Thoracic aorta (tissue), 2 donors: ENCODE measurements at regions not wholly inside any gene's neighbourhood (a gene's known extent, or its start where the extent isn't known, plus 50 kb on each side); places are given as distances from the start of the nearest gene placed in this dataset.
"Not testable (repeated sequence)": the region's sequence is repeated elsewhere in the genome, so short reads cannot be mapped to it uniquely, and the experiment has no call there.

Experiments
- ATAC-seq: fragments of 150-250 bp; one replicate; pipeline ENCODE4 v1.8.0; 2017; ENCODE audit warnings: low read depth; ENCODE audit not compliant: insufficient number of reproducible peaks, low FRiP score
- DNase-seq: peaks from one replicate; pipeline ENCODE4 v3.0.0-alpha.2; 2020; ENCODE audit warnings: low spot score
- H3K27ac ChIP-seq, 2 donors: fragments of 200-600 bp; sonication (generic); 1 replicate in 1 of 2; 2 replicates in 1 of 2; pipeline ENCODE4 v1.5.1; 2016; ENCODE audit warnings: mild to moderate bottlenecking in 2 of 2, moderate library complexity in 2 of 2
- H3K27me3 ChIP-seq: fragments of 200-600 bp; sonication (generic); replicated peaks from 2 replicates; pipeline ENCODE4 v1.6.0; 2016; ENCODE audit warnings: mild to moderate bottlenecking; ENCODE audit not compliant: insufficient read depth
- H3K36me3 ChIP-seq: fragments of 200-600 bp; sonication (generic); one replicate; pipeline ENCODE4 v1.5.1; 2016
- H3K4me1 ChIP-seq, 2 donors: fragments of 200-600 bp; sonication (generic); 1 replicate in 1 of 2; 2 replicates in 1 of 2; pipeline versions ENCODE4 v1.5.1 to v1.6.0; 2016; ENCODE audit warnings: low read depth in 2 of 2, mild to moderate bottlenecking in 1 of 2; ENCODE audit not compliant: control insufficient read depth in 1 of 2
- H3K4me3 ChIP-seq: fragments of 200-600 bp; sonication (generic); 2 replicates; pipeline ENCODE4 v1.5.1; 2016; ENCODE audit warnings: mild to moderate bottlenecking
- H3K9me3 ChIP-seq: fragments of 200-600 bp; sonication (generic); 2 replicates; pipeline ENCODE4 v1.5.1; 2016
- TF ChIP-seq, protein P1 (sequence below): fragments of 200-600 bp; sonication (generic); IDR thresholded peaks from one replicate; pipeline ENCODE4 v1.5.1; 2019; ENCODE audit warnings: antibody characterized with exemption

DNA sequence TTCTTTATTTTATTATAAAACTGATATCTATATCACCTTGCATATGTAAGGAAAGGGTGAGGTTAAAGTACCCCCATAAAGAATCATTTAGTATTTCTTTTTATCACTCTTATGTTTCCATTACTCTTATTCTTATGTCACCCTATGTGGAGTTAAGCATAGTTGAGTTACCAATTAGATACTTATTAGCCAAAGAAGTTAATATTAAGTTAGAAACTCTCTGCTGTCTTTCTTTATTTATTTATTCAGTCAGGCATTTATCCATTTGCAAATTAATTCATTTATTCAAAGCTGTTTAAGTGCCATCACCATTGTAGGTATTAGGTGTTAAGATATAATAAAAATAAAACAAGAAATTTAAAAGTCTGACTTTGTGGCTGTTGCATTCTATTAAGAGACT is 1279.1 kb upstream of the CITED2 start:
- Histone ChIP-seq H3K27ac (no peak overlapping the region), H3K36me3 (no peaks in the 10 kb centered on the region), H3K9me3 (no peaks in the 10 kb centered on the region), H3K4me3 (no peak overlapping the region), H3K27me3 (no peaks in the 10 kb centered on the region), H3K4me1 (no peaks in the 10 kb centered on the region)
- ATAC-seq (no peak), DNase-seq (no peak)
- TF ChIP-seq, protein P1, sequence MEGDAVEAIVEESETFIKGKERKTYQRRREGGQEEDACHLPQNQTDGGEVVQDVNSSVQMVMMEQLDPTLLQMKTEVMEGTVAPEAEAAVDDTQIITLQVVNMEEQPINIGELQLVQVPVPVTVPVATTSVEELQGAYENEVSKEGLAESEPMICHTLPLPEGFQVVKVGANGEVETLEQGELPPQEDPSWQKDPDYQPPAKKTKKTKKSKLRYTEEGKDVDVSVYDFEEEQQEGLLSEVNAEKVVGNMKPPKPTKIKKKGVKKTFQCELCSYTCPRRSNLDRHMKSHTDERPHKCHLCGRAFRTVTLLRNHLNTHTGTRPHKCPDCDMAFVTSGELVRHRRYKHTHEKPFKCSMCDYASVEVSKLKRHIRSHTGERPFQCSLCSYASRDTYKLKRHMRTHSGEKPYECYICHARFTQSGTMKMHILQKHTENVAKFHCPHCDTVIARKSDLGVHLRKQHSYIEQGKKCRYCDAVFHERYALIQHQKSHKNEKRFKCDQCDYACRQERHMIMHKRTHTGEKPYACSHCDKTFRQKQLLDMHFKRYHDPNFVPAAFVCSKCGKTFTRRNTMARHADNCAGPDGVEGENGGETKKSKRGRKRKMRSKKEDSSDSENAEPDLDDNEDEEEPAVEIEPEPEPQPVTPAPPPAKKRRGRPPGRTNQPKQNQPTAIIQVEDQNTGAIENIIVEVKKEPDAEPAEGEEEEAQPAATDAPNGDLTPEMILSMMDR = no peak

DNA sequence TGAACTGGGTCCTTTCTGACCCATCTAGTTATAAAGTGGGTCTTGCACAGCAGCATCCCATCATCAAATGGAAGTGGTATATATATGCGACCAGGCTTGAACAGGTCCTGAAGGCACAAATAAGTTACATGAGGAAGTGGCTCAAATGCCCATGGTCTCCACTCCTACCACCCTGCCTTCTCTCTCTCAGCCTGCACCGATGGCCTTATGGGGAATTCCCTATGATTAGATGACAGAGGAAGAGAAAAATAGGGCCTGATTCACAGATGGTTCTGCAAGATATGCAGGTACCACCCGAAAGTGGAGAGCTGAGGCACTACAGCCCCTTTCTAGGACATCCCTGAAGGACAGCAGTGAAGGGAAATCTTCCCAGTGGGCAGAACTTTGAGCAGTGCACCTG is 1275.1 kb upstream of the CITED2 start:
- H3K36me3 ChIP-seq, DNase-seq, H3K4me3 ChIP-seq, H3K4me1 ChIP-seq, H3K27me3 ChIP-seq, ATAC-seq, H3K9me3 ChIP-seq, H3K27ac ChIP-seq: not testable (repeated sequence)

DNA sequence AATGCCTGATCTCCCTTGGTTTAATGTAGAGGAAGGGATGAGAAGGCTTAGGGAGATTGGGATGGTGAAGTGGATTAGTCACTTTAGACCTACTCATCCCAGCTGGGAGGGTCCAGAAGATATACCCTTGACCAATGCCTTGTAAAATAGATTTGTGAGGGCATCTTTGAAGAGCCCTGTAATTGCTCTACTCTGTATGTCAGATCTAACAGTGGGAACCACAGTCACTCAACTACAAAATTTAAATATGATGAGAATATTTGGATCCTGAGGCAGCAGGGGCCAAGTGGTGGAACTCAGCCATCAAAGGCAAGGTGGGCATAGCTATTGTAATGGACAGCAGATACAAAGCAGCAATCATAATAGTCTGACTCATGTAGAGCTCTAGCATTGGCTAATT is 1272.9 kb upstream of the CITED2 start:
- H3K4me3 ChIP-seq, H3K4me1 ChIP-seq, DNase-seq, H3K36me3 ChIP-seq, ATAC-seq, H3K27me3 ChIP-seq, H3K27ac ChIP-seq, H3K9me3 ChIP-seq: not testable (repeated sequence)

DNA sequence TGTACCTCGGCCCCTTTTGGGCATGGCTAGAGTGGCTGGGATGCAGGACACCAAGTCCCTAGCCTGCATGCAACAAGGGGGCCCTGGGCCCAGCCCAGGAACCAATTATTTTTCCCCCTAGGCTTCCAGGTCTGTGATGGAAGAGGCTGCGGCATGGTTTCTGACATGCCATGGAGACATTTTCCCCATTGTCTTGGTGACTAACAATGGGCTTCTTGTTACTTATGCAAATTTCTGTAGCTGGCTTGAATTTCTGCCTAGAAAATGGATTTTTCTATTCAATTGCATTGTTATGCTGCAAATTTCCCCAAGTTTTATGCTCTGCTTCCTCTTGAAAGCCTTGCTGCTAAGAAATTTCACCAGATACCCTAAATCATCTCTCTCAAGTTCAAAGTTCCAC is 1269.6 kb upstream of the CITED2 start:
- no peak for ATAC-seq
- no peak for DNase-seq
- Histone ChIP-seq H3K4me1 (no peaks in the 10 kb centered on the region), H3K27me3 (no peaks in the 10 kb centered on the region), H3K36me3 (no peaks in the 10 kb centered on the region), H3K9me3 (no peaks in the 10 kb centered on the region), H3K27ac (no peak overlapping the region), H3K4me3 (no peak overlapping the region)
- TF ChIP-seq, protein P1 = no peak

DNA sequence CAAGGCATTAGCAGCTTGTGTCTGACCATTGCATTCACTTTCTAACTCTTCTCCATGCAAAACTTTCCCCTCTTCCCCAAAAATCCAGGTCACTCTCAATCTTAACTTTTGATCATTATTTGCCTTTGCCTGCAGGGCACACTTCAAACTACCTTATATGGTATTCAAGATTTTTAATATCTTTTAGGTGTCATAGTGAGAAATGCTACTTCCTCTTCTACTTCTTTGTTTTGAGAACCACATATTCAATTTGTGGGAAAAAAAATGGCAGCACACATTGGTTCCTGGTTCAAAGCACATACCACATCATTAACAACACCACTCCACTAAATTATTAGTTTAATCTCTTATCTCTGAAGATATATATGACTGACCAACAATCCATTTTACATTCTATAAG is 1267.0 kb upstream of the CITED2 start:
- Histone ChIP-seq H3K4me3 (no peak overlapping the region), H3K4me1 (no peaks in the 10 kb centered on the region), H3K36me3 (no peaks in the 10 kb centered on the region), H3K27me3 (no peaks in the 10 kb centered on the region), H3K9me3 (no peaks in the 10 kb centered on the region), H3K27ac (no peak overlapping the region)
- TF ChIP-seq, protein P1 = no peak
- ATAC-seq (no peak), DNase-seq (no peak)

DNA sequence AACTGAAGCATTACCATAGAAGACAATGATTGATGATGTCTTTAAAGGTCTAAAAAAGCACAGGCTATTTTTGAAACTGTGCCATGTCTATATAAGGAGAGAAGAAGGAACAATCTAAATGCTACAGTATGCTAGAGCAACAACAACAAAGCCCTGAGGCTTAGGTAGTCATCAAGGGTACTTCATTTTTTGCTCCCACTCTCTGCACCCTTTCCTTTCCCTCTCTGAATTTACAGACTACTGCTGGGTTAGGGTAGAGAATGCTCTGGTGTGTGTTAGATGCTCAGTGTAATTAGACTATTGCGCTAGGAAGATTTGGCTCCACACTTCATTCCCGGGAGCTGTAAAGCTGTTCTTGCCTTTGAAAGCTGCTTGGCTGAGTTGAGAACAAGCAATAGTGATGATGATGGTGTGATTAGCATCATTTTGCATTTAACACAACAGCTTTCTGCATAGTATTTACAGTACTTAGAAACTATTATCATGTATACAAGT is 1262.5 kb upstream of the CITED2 start:
- Histone ChIP-seq H3K36me3 (no peaks in the 10 kb centered on the region), H3K9me3 (no peaks in the 10 kb centered on the region), H3K27me3 (no peaks in the 10 kb centered on the region), H3K4me3 (no peak overlapping the region), H3K27ac (no peak overlapping the region), H3K4me1 (no peaks in the 10 kb centered on the region)
- TF ChIP-seq, protein P1 = no peak
- ATAC-seq (no peak), DNase-seq (no peak)
